ENCODE measurements at regions not wholly inside any gene's neighbourhood (a gene's known extent, or its start where the extent isn't known, plus 50 kb on each side); places are given as distances from the start of the nearest gene placed in this dataset.
A peak's percentile ranks its signal among the peaks of the same experiment; 100 is the strongest.

GRCh38 chr11:91407842-91408241 lies 816.8 kb upstream of the FAT3 start:
- no peak overlapping the region for H3K14ac ChIP-seq (replicated peaks; ENCODE audit: low read depth, low read length)
- no peaks in the 10 kb centered on the region for H3K27me3 ChIP-seq (ENCODE audit: control insufficient read depth, insufficient read depth, low read length)
- H3K4ac ChIP-seq (ENCODE audit: low read depth, low read length), result no peak overlapping the region
- no peaks in the 10 kb centered on the region for H3K36me3 ChIP-seq (ENCODE audit: control insufficient read depth, insufficient read depth, low read length)
- H2BK120ac ChIP-seq (ENCODE audit: low read depth, low read length), result no peak overlapping the region
- intact Hi-C loops (cut with micrococcal nuclease), result no loop called here
- ATAC-seq (ENCODE audit: low read depth) (no peak), DNase-seq (no peak)
- no peaks in the 10 kb centered on the region for H4K20me1 ChIP-seq (ENCODE audit: insufficient read depth, low read length)
- in situ Hi-C loops (cut with MboI; ENCODE audit: low sequenced_read_pairs), result no loop called here
- no peak overlapping the region for H2AK9ac ChIP-seq (replicated peaks; ENCODE audit: low read depth, low read length, poor library complexity)
- no peak overlapping the region for H2AFZ ChIP-seq (replicated peaks; ENCODE audit: low read length, poor library complexity)
- H4K8ac ChIP-seq (ENCODE audit: low read depth in 2 of 2, low read length in 2 of 2), result no peak overlapping the region
- H3K9me3 ChIP-seq (ENCODE audit: control insufficient read depth, insufficient read depth, low read length), result peaks cover 7% of the 10 kb centered on the region; the same call in 1 of the 2 replicates
- H3K4me3 ChIP-seq (ENCODE audit: insufficient read depth, low read depth, low read length), result no peak overlapping the region
- ChIA-PET CTCF (no interaction called here), POLR2A (ENCODE audit: unreplicated experiment) (no interaction called here)
- H4K91ac ChIP-seq (ENCODE audit: insufficient read depth, low read depth, low read length), result no peak overlapping the region
- no TSS peak for BruUV-seq (replicated peaks)
- no peak overlapping the region for H3K4me2 ChIP-seq (ENCODE audit: low read depth, low read length)
- H3K27ac ChIP-seq (ENCODE audit: insufficient read depth, low read length), result no peak overlapping the region
- no peaks in the 10 kb centered on the region for H3K9me1 ChIP-seq (ENCODE audit: insufficient read depth, low read length)
- H3K18ac ChIP-seq (ENCODE audit: low read depth, low read length), result no peak overlapping the region
- no peak overlapping the region for H3K9ac ChIP-seq (ENCODE audit: low read depth, low read length)
- TF ChIP-seq POLR2A (IDR thresholded peaks at IDR 0.05; ENCODE audit: low read depth, low read length) (no peak), MAFK (IDR thresholded peaks at IDR 0.05; ENCODE audit: low read depth, low read length) (0 out of 2 replicates have a peak, but pooled peaks have one; percentile 5), MAZ (IDR thresholded peaks at IDR 0.05; ENCODE audit: borderline replicate concordance, low read depth, low read length) (no peak), MXI1 (IDR thresholded peaks at IDR 0.05; ENCODE audit: borderline replicate concordance, low read depth, low read length) (no peak), RCOR1 (IDR thresholded peaks at IDR 0.05; ENCODE audit: insufficient replicate concordance, low read length) (no peak)
- H4K5ac ChIP-seq (ENCODE audit: low read depth, low read length), result no peak overlapping the region
- no peaks in the 10 kb centered on the region for H3K79me1 ChIP-seq (ENCODE audit: low read depth in 1 of 2, low read length in 2 of 2)
- dilution Hi-C loops (cut with HindIII; ENCODE audit: low sequenced_read_pairs, unreplicated experiment), result no loop called here
- no peak overlapping the region for H2BK15ac ChIP-seq (ENCODE audit: low read depth, low read length)
- H3K23ac ChIP-seq (ENCODE audit: low read depth, low read length), result no peak overlapping the region
- H3K4me1 ChIP-seq (ENCODE audit: control insufficient read depth, insufficient read depth, low read length), result no peaks in the 10 kb centered on the region
- no peak overlapping the region for H2AK5ac ChIP-seq (ENCODE audit: low read depth, low read length)
- no peak overlapping the region for H2BK5ac ChIP-seq (ENCODE audit: low read depth, low read length, poor library complexity, severe bottlenecking)
- H3K56ac ChIP-seq (ENCODE audit: extremely low read depth, insufficient read depth, low read length), result no peak overlapping the region
- no peak overlapping the region for H2BK20ac ChIP-seq (ENCODE audit: low read depth, low read length)

All from IMR-90 (cell line).